PC-3 (cell line): ENCODE measurements at regions not wholly inside any gene's neighbourhood (a gene's known extent, or its start where the extent isn't known, plus 50 kb on each side); places are given as distances from the start of the nearest gene placed in this dataset.

Experiments
- ATAC-seq: fragments of 200-7000 bp; cut with Tn5 transposase; 2 replicates; pipeline ENCODE4 v1.9.1; 2020; ENCODE audit warnings: mild to moderate bottlenecking, moderate library complexity
- BruUV-seq: library from RNA; stranded (reverse); fragments of 400-500 nt; replicated peaks from 2 replicates; lab custom pipeline; 2021; lab: Mats Ljungman, UMichigan
- CTCF ChIA-PET: fragments of 300-600 bp; sonication (Branson Sonifier 250); formaldehyde crosslinking; loops from one replicate; lab custom pipeline; 2022; ENCODE audit warnings: antibody characterized with exemption; lab: Charles Lee
- POLR2A ChIA-PET: fragments of 300-600 bp; sonication (Branson Sonifier 250); formaldehyde crosslinking; loops from one replicate; lab custom pipeline; 2022; ENCODE audit warnings: antibody characterized with exemption; ENCODE audit not compliant: unreplicated experiment; lab: Charles Lee
- DNase-seq: peaks from one replicate; pipeline ENCODE4 v3.0.0-alpha.2; 2015
- H2AFZ ChIP-seq: fragments of 300-600 bp; sonication (generic); 2 replicates; pipeline ENCODE4 v1.6.0; 2016; ENCODE audit warnings: antibody characterized with exemption, low read length
- H3F3A ChIP-seq: fragments of 300-600 bp; sonication (generic); one replicate; pipeline ENCODE4 v1.6.0; 2017; ENCODE audit warnings: antibody characterized with exemption, low read length, control low read depth, mild to moderate bottlenecking; ENCODE audit not compliant: unreplicated experiment
- H3K27ac ChIP-seq: fragments of 300-600 bp; sonication (generic); 2 replicates; pipeline ENCODE4 v1.5.1; 2016; ENCODE audit warnings: mild to moderate bottlenecking, low read length
- H3K27me3 ChIP-seq: fragments of 300-600 bp; sonication (generic); 2 replicates; pipeline ENCODE4 v1.6.1; 2016; ENCODE audit warnings: low read length, mixed read lengths
- H3K36me3 ChIP-seq: fragments of 300-600 bp; sonication (generic); 2 replicates; pipeline ENCODE4 v1.6.1; 2016; ENCODE audit warnings: low read depth, mixed run types, low read length, mixed read lengths
- H3K4me1 ChIP-seq: fragments of 300-600 bp; sonication (generic); 2 replicates; pipeline ENCODE4 v1.5.1; 2016; ENCODE audit warnings: low read length; ENCODE audit not compliant: insufficient read depth
- H3K4me2 ChIP-seq: fragments of 300-600 bp; sonication (generic); 2 replicates; pipeline ENCODE4 v1.6.0; 2016; ENCODE audit warnings: low read length
- H3K4me3 ChIP-seq: fragments of 300-600 bp; sonication (generic); 2 replicates; pipeline ENCODE4 v1.5.1; 2016; ENCODE audit warnings: mild to moderate bottlenecking, low read length, mixed read lengths
- H3K79me2 ChIP-seq: fragments of 300-600 bp; sonication (generic); 2 replicates; pipeline ENCODE4 v1.6.1; 2017; ENCODE audit warnings: low read length, mixed read lengths
- H3K9ac ChIP-seq: fragments of 300-600 bp; sonication (generic); 2 replicates; pipeline ENCODE4 v1.6.0; 2016; ENCODE audit warnings: mild to moderate bottlenecking, low read length
- H3K9me2 ChIP-seq: fragments of 300-600 bp; sonication (generic); replicated peaks from 2 replicates; pipeline ENCODE4 v1.6.1; 2016; ENCODE audit warnings: mixed run types, low read length, mixed read lengths
- H3K9me3 ChIP-seq: fragments of 300-600 bp; sonication (generic); 2 replicates; pipeline ENCODE4 v1.6.1; 2016; ENCODE audit warnings: low read length, mixed read lengths
- H4K20me1 ChIP-seq: fragments of 300-600 bp; sonication (generic); 2 replicates; pipeline ENCODE4 v1.6.1; 2016; ENCODE audit warnings: low read length, mixed read lengths
- EZH2 ChIP-seq: fragments of 300-600 bp; sonication (generic); IDR thresholded peaks from one replicate; pipeline ENCODE4 v1.6.1; 2017; ENCODE audit warnings: antibody characterized with exemption, mild to moderate bottlenecking, low read length; ENCODE audit not compliant: unreplicated experiment
- EZH2phosphoT487 ChIP-seq: fragments of 300-600 bp; sonication (generic); IDR thresholded peaks from 2 replicates; pipeline ENCODE4 v1.6.1; 2018; ENCODE audit warnings: mild to moderate bottlenecking, antibody characterized with exemption, low read length, borderline replicate concordance
- intact Hi-C: fragments of 100-400 bp; cut with micrococcal nuclease; formaldehyde crosslinking; loops from 2 replicates; pipeline ENCODE4 v1.9.0; 2023
- TF ChIP-seq, protein P1 (sequence below): fragments of 300-600 bp; sonication (generic); conservative IDR thresholded peaks from 2 replicates; pipeline ENCODE4 v1.5.1; 2017; ENCODE audit warnings: antibody characterized with exemption, low read depth, mild to moderate bottlenecking, low read length

GRCh38 chr11:109184376-109184775 is 237.6 kb upstream of the C11orf87 start:
- CTCF ChIA-PET, result no interaction called here
- Histone ChIP-seq H3K36me3 (no peaks in the 10 kb centered on the region), H3F3A (no peaks in the 10 kb centered on the region), H3K79me2 (no peaks in the 10 kb centered on the region), H2AFZ (no peak overlapping the region), H3K9me2 (no peaks in the 10 kb centered on the region), H3K4me2 (no peak overlapping the region), H3K27me3 (no peaks in the 10 kb centered on the region), H3K27ac (no peak overlapping the region), H3K9me3 (no peaks in the 10 kb centered on the region), H3K4me3 (no peak overlapping the region), H4K20me1 (no peaks in the 10 kb centered on the region), H3K9ac (no peak overlapping the region), H3K4me1 (no peaks in the 10 kb centered on the region)
- DNase-seq, result no peak
- intact Hi-C loops, result no loop called here
- TF ChIP-seq EZH2phosphoT487 (no peak), EZH2 (no peak)
- TF ChIP-seq, protein P1, sequence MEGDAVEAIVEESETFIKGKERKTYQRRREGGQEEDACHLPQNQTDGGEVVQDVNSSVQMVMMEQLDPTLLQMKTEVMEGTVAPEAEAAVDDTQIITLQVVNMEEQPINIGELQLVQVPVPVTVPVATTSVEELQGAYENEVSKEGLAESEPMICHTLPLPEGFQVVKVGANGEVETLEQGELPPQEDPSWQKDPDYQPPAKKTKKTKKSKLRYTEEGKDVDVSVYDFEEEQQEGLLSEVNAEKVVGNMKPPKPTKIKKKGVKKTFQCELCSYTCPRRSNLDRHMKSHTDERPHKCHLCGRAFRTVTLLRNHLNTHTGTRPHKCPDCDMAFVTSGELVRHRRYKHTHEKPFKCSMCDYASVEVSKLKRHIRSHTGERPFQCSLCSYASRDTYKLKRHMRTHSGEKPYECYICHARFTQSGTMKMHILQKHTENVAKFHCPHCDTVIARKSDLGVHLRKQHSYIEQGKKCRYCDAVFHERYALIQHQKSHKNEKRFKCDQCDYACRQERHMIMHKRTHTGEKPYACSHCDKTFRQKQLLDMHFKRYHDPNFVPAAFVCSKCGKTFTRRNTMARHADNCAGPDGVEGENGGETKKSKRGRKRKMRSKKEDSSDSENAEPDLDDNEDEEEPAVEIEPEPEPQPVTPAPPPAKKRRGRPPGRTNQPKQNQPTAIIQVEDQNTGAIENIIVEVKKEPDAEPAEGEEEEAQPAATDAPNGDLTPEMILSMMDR, result no peak
- POLR2A ChIA-PET, result no interaction called here
- BruUV-seq, result no TSS peak
- no peak for ATAC-seq

- BruUV-seq, result no TSS peak
- H3K4me3 ChIP-seq, result no peak overlapping the region
- no peaks in the 10 kb centered on the region for H3K27me3 ChIP-seq
- H2AFZ ChIP-seq, result no peak overlapping the region
- no peaks in the 10 kb centered on the region for H3F3A ChIP-seq
- no peaks in the 10 kb centered on the region for H3K36me3 ChIP-seq
- TF ChIP-seq, protein P1, result no peak
- no peak for TF ChIP-seq EZH2phosphoT487
- no peak for TF ChIP-seq EZH2
- H3K27ac ChIP-seq, result no peak overlapping the region
- ATAC-seq, result no peak
- POLR2A ChIA-PET, result no interaction called here
- H3K9me2 ChIP-seq, result no peaks in the 10 kb centered on the region
- no peaks in the 10 kb centered on the region for H4K20me1 ChIP-seq
- no peaks in the 10 kb centered on the region for H3K9me3 ChIP-seq
- 0 out of 2 replicates have a peak, but pooled peaks cover 6% of the 10 kb centered on the region for H3K4me1 ChIP-seq
- H3K9ac ChIP-seq, result no peak overlapping the region
- intact Hi-C loops, result no loop called here
- no peaks in the 10 kb centered on the region for H3K79me2 ChIP-seq
- H3K4me2 ChIP-seq, result no peak overlapping the region
- DNase-seq, result no peak
- CTCF ChIA-PET, result no interaction called here
These were observed 229.1 kb upstream of the C11orf87 start for GRCh38 chr11:109192864-109193263.

GRCh38 chr11:109193880-109194279 is 228.1 kb upstream of the C11orf87 start:
- TF ChIP-seq, protein P1, result no peak
- TF ChIP-seq EZH2phosphoT487, result no peak
- no peak for DNase-seq
- BruUV-seq, result no TSS peak
- no peak for ATAC-seq
- H3K9me3 ChIP-seq, result no peaks in the 10 kb centered on the region
- CTCF ChIA-PET, result no interaction called here
- H3K4me2 ChIP-seq, result no peak overlapping the region
- 0 out of 2 replicates have a peak, but pooled peaks cover 6% of the 10 kb centered on the region for H3K4me1 ChIP-seq
- H3K27me3 ChIP-seq, result no peaks in the 10 kb centered on the region
- H4K20me1 ChIP-seq, result no peaks in the 10 kb centered on the region
- POLR2A ChIA-PET, result no interaction called here
- intact Hi-C loops, result no loop called here
- no peaks in the 10 kb centered on the region for H3F3A ChIP-seq
- H3K4me3 ChIP-seq, result no peak overlapping the region
- no peak overlapping the region for H2AFZ ChIP-seq
- no peaks in the 10 kb centered on the region for H3K36me3 ChIP-seq
- no peak overlapping the region for H3K9ac ChIP-seq
- H3K9me2 ChIP-seq, result no peaks in the 10 kb centered on the region
- H3K79me2 ChIP-seq, result no peaks in the 10 kb centered on the region
- H3K27ac ChIP-seq, result no peak overlapping the region
